ENCODE measurements at regions not wholly inside any gene's neighbourhood (a gene's known extent, or its start where the extent isn't known, plus 50 kb on each side); places are given as distances from the start of the nearest gene placed in this dataset.

- no peak for DNase-seq
Observed at GRCh38 chr3:159922861-159923312, 65.7 kb upstream of the IL12A start.

GRCh38 chr3:159923336-159923735 lies 65.3 kb upstream of the IL12A start:
- no peak for DNase-seq

- DNase-seq: no peak
Observed at GRCh38 chr3:159923956-159924355, 64.7 kb upstream of the IL12A start.

DNA sequence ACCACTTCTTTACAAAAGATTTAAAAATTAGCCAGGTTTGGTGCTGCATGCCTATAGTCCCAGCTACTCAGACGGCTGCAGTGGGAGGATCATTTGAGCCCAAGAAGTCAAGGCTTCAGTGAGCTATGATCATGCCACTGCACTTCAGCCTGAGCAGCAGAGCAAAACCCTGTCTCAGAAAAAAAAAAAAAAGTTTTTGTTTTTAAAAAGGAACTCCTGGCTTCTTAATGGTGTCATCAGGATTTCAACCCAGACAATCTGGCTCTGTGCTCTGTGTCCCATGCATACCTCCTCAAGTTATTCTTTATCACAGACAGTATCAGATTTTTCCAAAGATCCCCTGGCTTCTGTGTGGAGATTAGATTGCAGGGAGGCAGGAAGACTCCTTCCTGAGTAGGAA lies 64.2 kb upstream of the IL12A start:
- DNase-seq: no peak

GRCh38 chr3:159925248-159925647 lies 63.4 kb upstream of the IL12A start:
- DNase-seq: no peak

GRCh38 chr3:159926573-159926972 lies 62.1 kb upstream of the IL12A start:
- DNase-seq: no peak

- no peak for DNase-seq
Observed at GRCh38 chr3:159928071-159928491, 60.6 kb upstream of the IL12A start.

DNA sequence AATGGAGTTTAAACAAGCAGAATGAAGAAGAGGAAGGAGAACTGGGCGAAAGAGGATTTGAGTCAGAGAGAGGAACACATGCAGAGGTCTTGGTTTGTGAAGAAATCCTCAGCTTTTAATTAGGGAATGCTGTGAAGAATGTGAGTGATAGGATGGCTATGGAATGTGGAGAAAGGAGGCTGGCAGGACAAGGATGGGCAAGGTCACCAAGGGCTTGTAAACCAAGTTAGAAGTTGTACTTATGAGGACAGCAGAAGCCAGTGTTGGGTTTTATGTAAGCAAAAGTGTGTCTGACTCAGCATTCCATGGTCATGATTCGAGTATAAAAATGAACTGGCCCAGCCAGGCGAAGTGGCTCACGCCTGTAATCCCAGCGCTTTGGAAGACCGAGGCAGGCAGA lies 60.0 kb upstream of the IL12A start:
- DNase-seq: no peak

- DNase-seq: no peak
Observed at GRCh38 chr3:159929171-159930141, 59.2 kb upstream of the IL12A start.

GRCh38 chr3:159934216-159934615 lies 54.4 kb upstream of the IL12A start:
- no peak for DNase-seq

DNA sequence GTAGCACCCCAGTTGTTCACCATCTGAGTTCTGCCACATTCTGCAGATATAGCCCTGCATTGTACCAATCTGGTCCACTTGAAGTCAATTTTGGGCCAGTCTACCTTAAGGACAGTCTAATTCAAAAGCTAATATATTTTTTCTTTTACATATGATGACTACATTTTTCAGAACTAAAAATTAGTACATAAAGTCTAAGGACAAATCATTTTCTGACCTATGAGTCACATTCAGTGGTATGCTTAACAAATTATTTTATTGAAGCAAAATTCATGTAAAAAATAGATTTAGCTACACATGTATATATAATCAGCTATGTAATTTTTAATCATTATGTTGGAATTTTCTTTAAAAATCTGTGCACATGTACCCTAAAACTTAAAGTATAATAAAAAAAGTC lies 52.1 kb upstream of the IL12A start:
- DNase-seq: no peak

DNA sequence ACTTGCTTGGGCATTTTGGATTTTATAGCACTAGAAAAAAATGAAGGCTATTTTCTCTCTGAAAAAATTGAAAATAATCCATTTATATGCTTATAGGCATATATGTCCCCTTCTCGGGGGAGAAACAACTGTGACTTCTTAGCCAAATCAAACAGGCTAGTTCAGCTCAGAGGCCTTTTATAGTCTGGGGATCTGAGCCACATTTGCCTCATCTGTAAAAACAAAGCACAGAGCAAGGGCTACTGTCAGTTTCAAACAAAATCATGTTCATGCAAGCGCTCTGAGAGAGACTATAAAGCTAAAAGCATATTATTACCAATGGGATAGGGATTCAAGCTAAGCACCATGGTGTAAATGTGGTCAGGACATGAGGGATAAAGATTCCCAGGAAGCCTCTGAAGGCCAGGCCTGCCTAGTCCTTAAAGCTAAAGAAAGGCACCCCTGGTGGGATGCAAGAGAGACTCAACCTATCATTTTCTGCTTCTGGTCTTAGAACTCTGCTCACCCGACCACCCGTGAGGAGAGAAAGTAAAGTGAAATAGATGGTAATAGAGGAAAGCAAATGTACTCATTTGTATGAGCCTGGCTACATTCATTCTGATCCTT lies 51.0 kb upstream of the IL12A start:
- no peak for DNase-seq

GRCh38 chr3:159938714-159939113 lies 49.9 kb upstream of the IL12A start:
- DNase-seq: no peak
